ENCODE measurements at regions not wholly inside any gene's neighbourhood (a gene's known extent, or its start where the extent isn't known, plus 50 kb on each side); places are given as distances from the start of the nearest gene placed in this dataset.

GRCh38 chr18:38690626-38691025, 1125.0 kb upstream of the CELF4 start:
- TF ChIP-seq CTCF (IDR thresholded peaks at IDR 0.05) (no peak), POLR2A (IDR thresholded peaks at IDR 0.05) (no peak)

All from ovary (tissue), 3 donors.